Lower lobe of right lung (tissue), 2 donors: ENCODE measurements at regions not wholly inside any gene's neighbourhood (a gene's known extent, or its start where the extent isn't known, plus 50 kb on each side); places are given as distances from the start of the nearest gene placed in this dataset.

Experiments used
- ATAC-seq, 2 donors: fragments of 200-7000 bp; cut with Tn5 transposase; one replicate each; pipeline ENCODE4 v1.9.1; 2020 to 2022; ENCODE audit warnings: mild to moderate bottlenecking in 2 of 2, moderate library complexity in 2 of 2
- DNase-seq: peaks from one replicate; pipeline ENCODE4 v3.0.0-alpha.2; 2020
- H3K27ac ChIP-seq: fragments of 200-600 bp; one replicate; pipeline ENCODE4 v1.8.0; 2022
- H3K27me3 ChIP-seq: fragments of 200-600 bp; one replicate; pipeline ENCODE4 v1.8.0; 2022; ENCODE audit warnings: low read depth
- H3K36me3 ChIP-seq: fragments of 200-600 bp; one replicate; pipeline ENCODE4 v1.8.0; 2022; ENCODE audit warnings: mild to moderate bottlenecking
- H3K4me1 ChIP-seq: fragments of 200-600 bp; one replicate; pipeline ENCODE4 v1.8.0; 2022
- H3K4me3 ChIP-seq: fragments of 200-600 bp; one replicate; pipeline ENCODE4 v1.8.0; 2022; ENCODE audit warnings: mild to moderate bottlenecking
- H3K9me3 ChIP-seq: fragments of 200-600 bp; one replicate; pipeline ENCODE4 v1.8.0; 2022
- CTCF ChIP-seq: fragments of 200-600 bp; IDR thresholded peaks from one replicate; pipeline ENCODE4 v1.8.0; 2022; ENCODE audit warnings: antibody characterized with exemption, mild to moderate bottlenecking
- intact Hi-C: fragments of 100-400 bp; cut with DNase I; formaldehyde crosslinking; loops from one replicate; pipeline ENCODE4 v1.11.0; 2022
- donor health status: DM: no; HTN: yes; CAD: no; lungs with severe emphysema.

GRCh38 chr10:89838044-89838615 is 136.7 kb downstream of the KIF20B start:
- intact Hi-C loops, result no loop called here
- Histone ChIP-seq H3K4me1 (peaks cover 4% of the 10 kb centered on the region), H3K27ac (peak overlapping the region; percentile 76), H3K36me3 (no peaks in the 10 kb centered on the region), H3K27me3 (no peaks in the 10 kb centered on the region), H3K9me3 (no peaks in the 10 kb centered on the region), H3K4me3 (peak overlapping the region; percentile 73)
- TF ChIP-seq CTCF, result no peak
- ATAC-seq (peak; percentile 12 to 45), DNase-seq (no peak)

DNA sequence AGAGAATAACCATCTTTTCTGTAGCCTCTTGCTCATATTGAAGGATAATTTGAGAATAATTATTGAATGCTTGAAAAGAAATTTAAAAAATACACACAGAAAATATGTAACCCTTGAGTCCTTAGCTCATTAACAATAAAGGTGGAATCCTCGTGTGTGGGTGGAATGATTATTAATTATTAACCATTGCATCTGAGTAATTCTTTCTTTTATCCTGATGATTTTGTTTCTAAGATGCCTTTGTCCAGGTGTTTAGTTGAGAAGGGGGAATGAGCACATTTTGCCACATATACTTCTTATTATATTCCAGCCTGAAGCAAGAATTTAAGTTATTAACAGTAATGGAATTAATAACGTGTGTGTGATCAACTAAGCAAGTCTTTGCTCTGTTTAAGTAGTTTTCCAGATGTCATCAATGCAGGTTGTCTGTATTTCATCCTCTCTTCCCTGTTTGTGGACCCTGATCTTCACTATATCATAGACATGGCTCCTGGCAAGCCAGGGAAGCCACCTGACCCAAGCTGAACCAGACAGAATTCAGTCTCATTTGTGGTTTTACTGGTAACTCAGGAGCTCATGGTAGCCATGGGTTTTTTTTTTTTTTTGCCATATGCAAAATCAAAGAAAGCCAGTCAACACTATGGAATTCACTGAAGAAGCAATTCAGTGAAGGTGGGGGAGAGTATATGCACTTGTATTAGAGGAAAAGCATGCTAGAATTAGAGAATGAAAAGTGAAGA is 144.3 kb downstream of the KIF20B start:
- intact Hi-C loops, result no loop called here
- Histone ChIP-seq H3K27me3 (no peaks in the 10 kb centered on the region), H3K36me3 (no peaks in the 10 kb centered on the region), H3K9me3 (no peaks in the 10 kb centered on the region), H3K4me3 (no peak overlapping the region), H3K27ac (no peak overlapping the region), H3K4me1 (no peaks in the 10 kb centered on the region)
- ATAC-seq, result no peak
- no peak for DNase-seq
- TF ChIP-seq CTCF, result no peak

DNA sequence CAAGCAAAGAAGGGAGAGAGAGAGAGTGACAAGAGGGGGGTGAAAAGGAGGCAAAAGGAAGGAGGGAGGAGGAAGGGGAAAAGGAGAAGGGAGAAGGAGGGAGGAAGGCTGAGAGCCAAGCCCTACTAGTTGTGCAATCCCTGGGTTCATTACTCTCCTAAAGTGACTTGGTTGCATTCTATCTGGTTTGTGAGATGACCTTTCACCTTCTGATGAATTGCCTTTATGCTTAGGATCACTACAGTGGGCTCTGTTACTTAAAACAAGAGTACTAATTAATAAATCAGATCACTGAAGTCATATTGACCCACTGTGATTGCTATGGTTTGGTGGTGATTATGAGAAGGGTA is 144.9 kb downstream of the KIF20B start:
- intact Hi-C loops, result no loop called here
- Histone ChIP-seq H3K27ac (no peak overlapping the region), H3K27me3 (no peaks in the 10 kb centered on the region), H3K4me3 (no peak overlapping the region), H3K9me3 (no peaks in the 10 kb centered on the region), H3K4me1 (no peaks in the 10 kb centered on the region), H3K36me3 (no peaks in the 10 kb centered on the region)
- ATAC-seq (no peak), DNase-seq (no peak)
- TF ChIP-seq CTCF, result no peak

GRCh38 chr10:89846786-89847185 is 145.4 kb downstream of the KIF20B start:
- Histone ChIP-seq H3K4me1 (no peaks in the 10 kb centered on the region), H3K4me3 (no peak overlapping the region), H3K36me3 (no peaks in the 10 kb centered on the region), H3K27ac (no peak overlapping the region), H3K27me3 (no peaks in the 10 kb centered on the region), H3K9me3 (no peaks in the 10 kb centered on the region)
- ATAC-seq (no peak), DNase-seq (no peak)
- no peak for TF ChIP-seq CTCF
- intact Hi-C loops, result no loop called here

GRCh38 chr10:89852872-89853271 is 151.5 kb downstream of the KIF20B start:
- no peak overlapping the region for H3K4me3 ChIP-seq
- DNase-seq (no peak), ATAC-seq (no peak)
- no peaks in the 10 kb centered on the region for H3K4me1 ChIP-seq
- no peak for TF ChIP-seq CTCF
- no peaks in the 10 kb centered on the region for H3K9me3 ChIP-seq
- H3K27ac ChIP-seq, result no peak overlapping the region
- intact Hi-C loops, result no loop called here
- no peaks in the 10 kb centered on the region for H3K27me3 ChIP-seq
- H3K36me3 ChIP-seq, result no peaks in the 10 kb centered on the region
